Lower lobe of right lung (tissue), 2 donors: ENCODE measurements at regions not wholly inside any gene's neighbourhood (a gene's known extent, or its start where the extent isn't known, plus 50 kb on each side); places are given as distances from the start of the nearest gene placed in this dataset.
"Not testable (repeated sequence)": the region's sequence is repeated elsewhere in the genome, so short reads cannot be mapped to it uniquely, and the experiment has no call there.

Experiments
- ATAC-seq, 2 donors: fragments of 200-7000 bp; cut with Tn5 transposase; one replicate each; pipeline ENCODE4 v1.9.1; 2020 to 2022; ENCODE audit warnings: mild to moderate bottlenecking in 2 of 2, moderate library complexity in 2 of 2
- DNase-seq: peaks from one replicate; pipeline ENCODE4 v3.0.0-alpha.2; 2020
- H3K27ac ChIP-seq: fragments of 200-600 bp; one replicate; pipeline ENCODE4 v1.8.0; 2022
- H3K27me3 ChIP-seq: fragments of 200-600 bp; one replicate; pipeline ENCODE4 v1.8.0; 2022; ENCODE audit warnings: low read depth
- H3K36me3 ChIP-seq: fragments of 200-600 bp; one replicate; pipeline ENCODE4 v1.8.0; 2022; ENCODE audit warnings: mild to moderate bottlenecking
- H3K4me1 ChIP-seq: fragments of 200-600 bp; one replicate; pipeline ENCODE4 v1.8.0; 2022
- H3K4me3 ChIP-seq: fragments of 200-600 bp; one replicate; pipeline ENCODE4 v1.8.0; 2022; ENCODE audit warnings: mild to moderate bottlenecking
- H3K9me3 ChIP-seq: fragments of 200-600 bp; one replicate; pipeline ENCODE4 v1.8.0; 2022
- intact Hi-C: fragments of 100-400 bp; cut with DNase I; formaldehyde crosslinking; loops from one replicate; pipeline ENCODE4 v1.11.0; 2022
- TF ChIP-seq, protein P1 (sequence below): fragments of 200-600 bp; IDR thresholded peaks from one replicate; pipeline ENCODE4 v1.8.0; 2022; ENCODE audit warnings: antibody characterized with exemption, mild to moderate bottlenecking
- donor health status: DM: no; HTN: yes; CAD: no; lungs with severe emphysema.

GRCh38 chr5:10110228-10110627, 139.5 kb downstream of the ATPSCKMT start:
- Histone ChIP-seq H3K9me3 (no peaks in the 10 kb centered on the region), H3K27ac (no peak overlapping the region), H3K36me3 (no peaks in the 10 kb centered on the region), H3K27me3 (no peaks in the 10 kb centered on the region), H3K4me1 (no peaks in the 10 kb centered on the region), H3K4me3 (no peak overlapping the region)
- no peak for DNase-seq
- no peak for ATAC-seq
- intact Hi-C loops = no loop called here
- TF ChIP-seq, protein P1, sequence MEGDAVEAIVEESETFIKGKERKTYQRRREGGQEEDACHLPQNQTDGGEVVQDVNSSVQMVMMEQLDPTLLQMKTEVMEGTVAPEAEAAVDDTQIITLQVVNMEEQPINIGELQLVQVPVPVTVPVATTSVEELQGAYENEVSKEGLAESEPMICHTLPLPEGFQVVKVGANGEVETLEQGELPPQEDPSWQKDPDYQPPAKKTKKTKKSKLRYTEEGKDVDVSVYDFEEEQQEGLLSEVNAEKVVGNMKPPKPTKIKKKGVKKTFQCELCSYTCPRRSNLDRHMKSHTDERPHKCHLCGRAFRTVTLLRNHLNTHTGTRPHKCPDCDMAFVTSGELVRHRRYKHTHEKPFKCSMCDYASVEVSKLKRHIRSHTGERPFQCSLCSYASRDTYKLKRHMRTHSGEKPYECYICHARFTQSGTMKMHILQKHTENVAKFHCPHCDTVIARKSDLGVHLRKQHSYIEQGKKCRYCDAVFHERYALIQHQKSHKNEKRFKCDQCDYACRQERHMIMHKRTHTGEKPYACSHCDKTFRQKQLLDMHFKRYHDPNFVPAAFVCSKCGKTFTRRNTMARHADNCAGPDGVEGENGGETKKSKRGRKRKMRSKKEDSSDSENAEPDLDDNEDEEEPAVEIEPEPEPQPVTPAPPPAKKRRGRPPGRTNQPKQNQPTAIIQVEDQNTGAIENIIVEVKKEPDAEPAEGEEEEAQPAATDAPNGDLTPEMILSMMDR = no peak

- Histone ChIP-seq H3K36me3 (no peaks in the 10 kb centered on the region), H3K9me3 (no peaks in the 10 kb centered on the region), H3K4me1 (no peaks in the 10 kb centered on the region), H3K27ac (no peak overlapping the region), H3K4me3 (no peak overlapping the region), H3K27me3 (no peaks in the 10 kb centered on the region)
- TF ChIP-seq, protein P1 = no peak
- ATAC-seq (no peak), DNase-seq (no peak)
- intact Hi-C loops = no loop called here
These were observed 140.4 kb downstream of the ATPSCKMT start for GRCh38 chr5:10109299-10109698.

GRCh38 chr5:10106806-10107205, 142.9 kb downstream of the ATPSCKMT start:
- Histone ChIP-seq H3K4me3 (no peak overlapping the region), H3K4me1 (no peaks in the 10 kb centered on the region), H3K27ac (no peak overlapping the region), H3K27me3 (no peaks in the 10 kb centered on the region), H3K9me3 (no peaks in the 10 kb centered on the region), H3K36me3 (no peaks in the 10 kb centered on the region)
- no peak for DNase-seq
- no peak for ATAC-seq
- intact Hi-C loops = no loop called here
- TF ChIP-seq, protein P1 = no peak

- Histone ChIP-seq H3K27me3 (no peaks in the 10 kb centered on the region), H3K4me1 (no peaks in the 10 kb centered on the region), H3K36me3 (no peaks in the 10 kb centered on the region), H3K9me3 (no peaks in the 10 kb centered on the region), H3K4me3 (no peak overlapping the region), H3K27ac (no peak overlapping the region)
- TF ChIP-seq, protein P1 = no peak
- no peak for ATAC-seq
- intact Hi-C loops = no loop called here
- DNase-seq = no peak
These were observed 143.4 kb downstream of the ATPSCKMT start for GRCh38 chr5:10106285-10106684.

DNA sequence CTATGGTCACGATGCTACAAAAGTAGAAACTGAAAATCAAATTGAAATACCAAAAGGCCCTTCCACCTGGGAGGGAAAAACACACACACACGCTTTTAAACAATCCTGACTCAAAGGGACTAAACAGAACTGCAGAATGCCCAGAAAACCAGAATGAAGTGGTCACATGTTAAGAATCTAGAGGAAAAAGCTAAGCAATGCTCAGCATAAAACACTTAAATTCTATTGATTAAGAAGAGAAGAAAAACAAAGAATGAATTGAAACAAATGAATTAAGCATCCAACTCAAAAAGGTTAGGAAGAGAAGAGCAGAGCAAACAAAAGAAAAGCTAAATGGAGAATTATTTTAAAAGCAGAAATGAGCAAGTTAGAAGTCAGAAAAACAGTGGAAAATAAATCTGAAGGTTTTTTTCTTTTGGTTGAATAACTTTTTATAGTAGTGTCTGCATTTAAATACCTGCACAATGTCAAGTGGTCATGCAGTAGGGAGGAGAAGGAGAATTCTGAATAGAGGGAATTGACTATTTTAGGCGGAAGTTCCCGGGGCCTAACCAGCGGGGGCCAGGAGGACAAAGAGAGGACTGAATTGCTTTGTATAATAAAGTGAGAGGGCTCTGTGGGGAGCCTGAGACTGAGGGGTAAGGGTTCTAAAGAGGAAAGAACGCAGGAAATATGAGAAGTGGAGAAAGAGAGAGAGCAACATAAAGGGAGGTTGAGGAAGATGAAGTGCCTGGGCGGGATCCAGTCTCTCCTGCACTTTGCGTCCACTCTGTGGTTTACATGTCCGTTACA, 146.8 kb downstream of the ATPSCKMT start:
- H3K9me3 ChIP-seq = no peaks in the 10 kb centered on the region
- intact Hi-C loops = no loop called here
- TF ChIP-seq, protein P1 = no peak

GRCh38 chr5:10102235-10102634, 147.5 kb downstream of the ATPSCKMT start:
- ATAC-seq, intact Hi-C loops, H3K36me3 ChIP-seq, H3K27me3 ChIP-seq, H3K9me3 ChIP-seq, DNase-seq, H3K4me1 ChIP-seq, H3K27ac ChIP-seq, H3K4me3 ChIP-seq: not testable (repeated sequence)

More for the DNA sequence above, 146.8 kb downstream of the ATPSCKMT start:
- no peaks in the 10 kb centered on the region for H3K27me3 ChIP-seq
- H3K4me1 ChIP-seq = no peaks in the 10 kb centered on the region
- no peak for ATAC-seq
- DNase-seq = no peak
- H3K4me3 ChIP-seq = no peak overlapping the region
- no peaks in the 10 kb centered on the region for H3K36me3 ChIP-seq
- H3K27ac ChIP-seq = no peak overlapping the region
